Heart left ventricle (tissue), 16 donors: ENCODE measurements at regions not wholly inside any gene's neighbourhood (a gene's known extent, or its start where the extent isn't known, plus 50 kb on each side); places are given as distances from the start of the nearest gene placed in this dataset.

Experiments used
- ATAC-seq, 4 donors: fragments of 200-7000 bp; cut with Tn5 transposase; one replicate each; pipeline ENCODE4 v1.9.1; 2020 to 2022; ENCODE audit warnings: moderate library complexity in 4 of 4, mild to moderate bottlenecking in 3 of 4, moderate number of reproducible peaks in 1 of 4
- DNase-seq, 5 donors: peaks; one replicate each; pipeline ENCODE4 v3.0.0-alpha.2; 2020
- H3K27ac ChIP-seq, 12 donors: fragments of 200-600 bp; sonication (generic) in 4 of 12; one replicate each; pipeline versions ENCODE4 v1.5.0 to v1.8.0; 2016 to 2022; ENCODE audit warnings: mild to moderate bottlenecking in 2 of 12
- H3K27me3 ChIP-seq, 9 donors: fragments of 200-600 bp; sonication (generic) in 2 of 9; one replicate each; pipeline versions ENCODE4 v1.5.1 to v1.8.0; 2016 to 2022; ENCODE audit warnings: mild to moderate bottlenecking in 3 of 9
- H3K36me3 ChIP-seq, 9 donors: fragments of 200-600 bp; sonication (generic) in 2 of 9; one replicate each; pipeline versions ENCODE4 v1.5.0 to v1.8.0; 2018 to 2022; ENCODE audit warnings: mild to moderate bottlenecking in 2 of 9
- H3K4me1 ChIP-seq, 12 donors: fragments of 200-600 bp; sonication (generic) in 4 of 12; one replicate each; pipeline versions ENCODE4 v1.5.0 to v1.8.0; 2016 to 2022; ENCODE audit warnings: mild to moderate bottlenecking in 3 of 12
- H3K4me3 ChIP-seq, 12 donors: fragments of 200-600 bp; sonication (generic) in 4 of 12; one replicate each; pipeline versions ENCODE4 v1.5.0 to v1.8.0; 2017 to 2022; ENCODE audit warnings: mild to moderate bottlenecking in 9 of 12, moderate library complexity in 4 of 12
- H3K9me3 ChIP-seq, 12 donors: fragments of 200-600 bp; sonication (generic) in 4 of 12; one replicate each; pipeline versions ENCODE4 v1.5.0 to v1.8.0; 2016 to 2022; ENCODE audit warnings: mild to moderate bottlenecking in 1 of 12
- CTCF ChIP-seq, 12 donors: fragments of 200-600 bp; sonication (generic) in 4 of 12; IDR thresholded peaks; one replicate each; pipeline versions ENCODE4 v1.5.0 to v1.8.0; 2018 to 2022; ENCODE audit warnings: antibody characterized with exemption in 12 of 12, mild to moderate bottlenecking in 5 of 12
- POLR2A ChIP-seq, 2 donors: fragments of 450-650 bp; IDR thresholded peaks; one replicate each; pipeline ENCODE4 v1.6.1; 2017; ENCODE audit warnings: antibody characterized with exemption in 2 of 2, mild to moderate bottlenecking in 2 of 2, moderate library complexity in 2 of 2
- whole genome bisulfite sequencing, 4 donors: extraction: QIAGEN DNeasy Blood & Tissue Kit in 2 of 4; methylation state at CpG; one replicate each; pipeline versions ENCODE4 v1.1.5 to v1.1.7; 2013 to 2018; 5-methylcytosine and 5-hydroxymethylcytosine counted together
- intact Hi-C, 10 donors: fragments of 100-400 bp; cut with DNase I; formaldehyde crosslinking; loops; one replicate each; pipeline versions ENCODE4 v1.11.1 to v1.14.2; 2022
- donor health status: ischemic (EF 13 %, LVEDD 7.1; RV severe dilation, severe dysfunction).
- donor health status: healthy with polysubstance abuse.
- donor health status: DM: no; HTN: yes; CAD: no.
- donor health status: DM: no; HTN: no; CAD: no.
- donor health status: ischemic (EF 25% LVEDD 6.9; RV normal size, moderate dysfunction).
- donor health status: ischemic (EF 25% LVEDD 5.7; RV mildly dilated, moderate dysfunction).
- donor health status: healthy.
- donor health status: DM: yes; HTN: yes; CAD: no.
- donor health status: ischemic (EF 35%, LVEDD 5.7; RV mildly dilated, moderate dysfunction).
- donor health status: nonischemic (EF 11% LVEDD 7.7; RV severe dilation, severe dysfunction).
- donor health status: DM: yes; HTN: yes; CAD: no.
- donor health status: PGD.
- donor health status: ischemic (EF 29% LVEDD 5.4; RV normal size, mild dysfunction).
- donor health status: nonischemic (EF 23%, LVEDD 6.1; RV moderate dilation, normal function).

GRCh38 chr17:71978435-71978834, 142.4 kb upstream of the SOX9 start:
- no peak overlapping the region for H3K27ac ChIP-seq
- peaks cover 0 to 5% (median 0%) of the 10 kb centered on the region in 12 donors for H3K9me3 ChIP-seq
- H3K4me1 ChIP-seq = peaks cover 0 to 15% (median 0%) of the 10 kb centered on the region in 12 donors
- no peak overlapping the region for H3K4me3 ChIP-seq
- H3K27me3 ChIP-seq = no peaks in the 10 kb centered on the region
- intact Hi-C loops = loop anchor here in 1 of 10 donors (5.0 kb wide), 1 partner anchor 564 kb away; no protein-coding TSS in a partner anchor
- H3K36me3 ChIP-seq = no peaks in the 10 kb centered on the region
- no peak for DNase-seq
- no peak for ATAC-seq
- WGBS, 4 donors = 62 to 75% (median 70%) methylated on average over 5 of the region's 5 CpGs
- TF ChIP-seq CTCF (IDR thresholded peaks at IDR 0.05) (no peak), POLR2A (IDR thresholded peaks at IDR 0.05) (no peak)

GRCh38 chr17:71980171-71980570, 140.6 kb upstream of the SOX9 start:
- DNase-seq (no peak), ATAC-seq (no peak)
- no peak for TF ChIP-seq POLR2A (IDR thresholded peaks at IDR 0.05)
- no peak for TF ChIP-seq CTCF (IDR thresholded peaks at IDR 0.05)
- Histone ChIP-seq H3K36me3 (no peaks in the 10 kb centered on the region), H3K4me3 (no peak overlapping the region), H3K9me3 (peaks cover 0 to 5% (median 0%) of the 10 kb centered on the region in 12 donors), H3K27me3 (no peaks in the 10 kb centered on the region), H3K4me1 (peaks cover 0 to 6% (median 0%) of the 10 kb centered on the region in 12 donors), H3K27ac (no peak overlapping the region)
- intact Hi-C loops = no loop called here

GRCh38 chr17:71983828-71984227, 137.0 kb upstream of the SOX9 start:
- Histone ChIP-seq H3K4me1 (peaks cover 0 to 9% (median 0%) of the 10 kb centered on the region in 12 donors), H3K4me3 (no peak overlapping the region), H3K9me3 (peaks cover 0 to 3% (median 0%) of the 10 kb centered on the region in 12 donors), H3K36me3 (no peaks in the 10 kb centered on the region), H3K27me3 (no peaks in the 10 kb centered on the region), H3K27ac (no peak overlapping the region)
- 67 to 85% (median 72%) methylated on average over 2 to 3 of the region's 3 CpGs for WGBS, 4 donors
- DNase-seq = no peak
- intact Hi-C loops = no loop called here
- ATAC-seq = no peak
- no peak for TF ChIP-seq POLR2A (IDR thresholded peaks at IDR 0.05)

GRCh38 chr17:71985111-71986039, 135.4 kb upstream of the SOX9 start:
- no peak for ATAC-seq
- H3K9me3 ChIP-seq = no peaks in the 10 kb centered on the region
- H3K4me1 ChIP-seq = peaks cover 0 to 9% (median 0%) of the 10 kb centered on the region in 12 donors
- WGBS, 4 donors = 41 to 74% (median 67%) methylated on average over 3 of the region's 3 CpGs
- no peaks in the 10 kb centered on the region for H3K36me3 ChIP-seq
- intact Hi-C loops = no loop called here
- DNase-seq = no peak
- no peaks in the 10 kb centered on the region for H3K27me3 ChIP-seq
- TF ChIP-seq POLR2A (IDR thresholded peaks at IDR 0.05) (no peak), CTCF (IDR thresholded peaks at IDR 0.05) (no peak)
- H3K27ac ChIP-seq = peak overlapping the region in 1 of 12 donors; percentile 5
- no peak overlapping the region for H3K4me3 ChIP-seq
